GM19238 (cell line): ENCODE measurements at regions not wholly inside any gene's neighbourhood (a gene's known extent, or its start where the extent isn't known, plus 50 kb on each side); places are given as distances from the start of the nearest gene placed in this dataset.

ENCODE experiments used
- DNase-seq: peaks from one replicate; pipeline ENCODE4 v3.0.0; 2011; ENCODE audit warnings: low spot score; ENCODE audit not compliant: insufficient read length

DNA sequence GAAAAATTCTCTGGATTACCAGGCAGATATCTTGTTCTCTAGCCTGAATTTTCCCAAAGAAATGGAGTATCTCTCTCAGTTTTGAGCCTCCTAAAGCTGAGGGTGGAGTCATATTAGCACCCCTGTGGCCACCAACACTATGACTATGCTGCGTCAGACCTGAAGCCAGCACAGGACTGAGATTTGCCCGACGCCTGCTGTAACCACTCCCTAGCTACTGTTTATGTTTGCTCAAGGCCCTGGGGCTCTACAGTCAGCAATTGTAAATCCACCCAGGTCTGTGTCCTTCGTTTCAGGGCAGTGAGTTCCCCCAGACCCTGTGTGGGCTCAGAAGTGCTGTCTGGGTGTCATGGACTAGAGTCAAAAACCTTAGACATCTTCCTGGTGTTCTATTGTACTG is 61.4 kb downstream of the ZXDA start:
- no peak for DNase-seq

DNA sequence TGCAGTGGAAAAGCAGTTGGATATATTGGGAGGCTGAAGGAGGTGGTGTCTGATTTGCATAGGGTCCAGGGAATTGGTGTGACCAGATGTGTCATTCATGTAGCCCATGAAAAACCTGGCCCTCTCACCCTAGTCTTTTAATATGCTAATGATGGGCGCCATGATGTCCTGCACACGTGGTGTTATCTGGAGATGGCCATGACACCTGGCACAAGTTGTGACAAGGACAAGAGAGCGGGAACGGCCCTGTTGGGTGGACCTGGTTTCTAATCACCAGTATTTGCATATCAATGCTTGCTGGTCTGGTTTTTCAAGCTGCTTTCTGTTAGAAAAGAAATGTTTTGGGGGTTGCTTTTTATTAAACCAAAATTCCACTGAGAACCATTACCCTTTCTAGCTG is 87.4 kb downstream of the ZXDA start:
- no peak for DNase-seq

DNA sequence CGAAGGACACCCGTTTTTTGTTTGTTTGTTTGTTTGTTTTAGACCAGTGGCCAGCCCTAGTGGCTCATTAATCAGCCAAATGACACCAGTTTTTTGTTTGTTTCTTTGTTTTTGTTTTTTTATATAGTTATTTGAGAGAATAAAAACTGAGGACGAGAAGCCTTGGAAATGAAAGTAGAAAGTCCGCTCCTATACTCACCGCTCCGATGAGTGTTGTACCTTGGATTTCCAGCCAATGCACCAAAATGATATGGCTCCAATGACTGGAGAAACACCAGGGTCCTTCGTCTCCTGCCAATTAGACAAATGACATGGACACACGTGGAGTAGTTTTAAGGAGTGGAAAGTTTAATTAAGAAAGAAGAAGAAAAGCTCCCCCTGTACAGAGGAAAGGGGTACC is 87.9 kb downstream of the ZXDA start:
- no peak for DNase-seq

DNA sequence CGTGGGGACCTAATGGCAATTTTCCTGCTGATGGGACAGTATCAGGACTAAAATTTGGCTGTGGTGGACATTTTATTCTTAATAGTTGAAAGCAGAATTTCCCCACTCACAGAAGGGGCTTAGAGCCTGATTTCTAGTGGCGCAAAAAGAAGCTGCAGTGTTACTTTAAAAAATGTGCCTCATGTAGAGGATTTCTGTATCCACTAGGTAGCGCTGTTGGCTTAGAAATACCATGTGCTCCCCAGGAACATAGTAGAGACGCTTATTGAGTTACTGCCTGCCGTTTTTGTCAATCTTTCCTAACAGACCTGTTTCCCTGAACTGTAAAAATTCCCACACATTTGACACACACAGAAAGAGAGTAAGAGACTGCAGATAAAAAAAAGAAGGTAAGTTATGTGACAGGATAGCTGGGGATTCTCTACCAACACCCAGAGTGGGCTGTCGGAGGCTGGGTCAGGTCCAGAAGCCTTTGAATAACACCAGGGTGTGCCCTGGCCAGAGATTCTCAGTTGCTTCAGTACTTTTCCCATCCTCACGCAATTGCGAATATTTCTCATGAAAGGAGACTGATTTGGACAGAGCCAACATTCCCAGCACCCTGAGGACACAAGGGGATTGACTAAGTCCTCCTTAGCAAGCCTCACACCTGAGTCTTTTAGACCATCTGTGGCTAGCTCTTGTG is 88.4 kb downstream of the ZXDA start:
- peak; percentile 3 for DNase-seq

DNA sequence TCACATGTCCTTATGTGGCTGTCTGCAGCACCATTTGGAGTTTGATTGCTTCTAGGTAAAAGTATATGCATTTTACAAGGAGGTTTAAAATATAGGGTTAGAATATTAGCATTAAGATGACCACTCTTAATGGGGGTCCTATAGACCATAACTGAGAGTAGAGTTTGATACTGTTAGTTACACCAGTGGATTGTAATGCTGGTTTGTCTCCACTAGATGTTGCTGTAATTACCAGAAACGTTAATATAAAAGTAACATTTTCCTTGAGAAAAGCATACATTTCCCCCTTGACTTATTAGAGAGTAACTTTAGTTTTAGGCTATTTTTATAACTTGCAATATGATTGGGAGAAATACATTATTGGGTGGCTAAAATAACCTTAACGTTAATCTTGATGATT is 93.0 kb downstream of the ZXDA start:
- DNase-seq, result no peak

DNA sequence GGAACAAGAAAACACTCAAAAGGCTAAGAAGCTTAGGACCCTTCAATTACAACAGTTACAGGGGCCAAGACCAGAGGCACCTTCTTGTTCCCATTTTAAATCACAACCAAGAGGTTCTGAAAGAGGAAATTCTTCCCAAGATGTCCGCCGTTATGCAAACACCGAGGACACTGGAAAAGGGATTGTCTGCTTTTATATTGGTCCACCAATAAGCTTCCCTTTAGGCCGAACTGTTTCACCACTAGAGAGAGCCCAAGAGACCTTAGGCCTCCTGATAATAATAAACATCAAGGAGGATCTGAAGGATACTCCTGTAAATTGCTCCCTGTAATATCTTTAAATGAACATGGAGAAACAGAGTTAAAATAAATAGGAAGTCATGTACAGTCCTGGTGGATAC is 92.6 kb upstream of the NLRP2B start:
- no peak for DNase-seq

DNA sequence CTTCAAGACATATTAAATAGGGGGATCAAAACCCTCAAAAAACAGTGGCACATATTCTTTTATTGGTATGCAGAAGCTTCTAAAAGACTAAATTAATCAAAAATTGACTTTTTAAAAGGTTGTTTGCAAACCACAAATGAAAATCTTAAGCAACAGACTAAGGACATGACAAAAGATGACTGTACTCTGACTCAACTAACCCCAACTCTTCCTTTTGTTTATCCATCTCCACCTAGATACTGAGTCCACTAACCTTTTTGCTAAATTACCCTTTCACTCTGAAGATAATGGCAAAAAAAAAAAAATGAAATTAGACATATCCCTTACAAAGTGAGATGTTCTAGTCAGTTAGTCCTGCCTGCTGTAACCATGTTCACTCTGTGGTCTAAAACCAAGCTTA is 91.6 kb upstream of the NLRP2B start:
- DNase-seq, result no peak

DNA sequence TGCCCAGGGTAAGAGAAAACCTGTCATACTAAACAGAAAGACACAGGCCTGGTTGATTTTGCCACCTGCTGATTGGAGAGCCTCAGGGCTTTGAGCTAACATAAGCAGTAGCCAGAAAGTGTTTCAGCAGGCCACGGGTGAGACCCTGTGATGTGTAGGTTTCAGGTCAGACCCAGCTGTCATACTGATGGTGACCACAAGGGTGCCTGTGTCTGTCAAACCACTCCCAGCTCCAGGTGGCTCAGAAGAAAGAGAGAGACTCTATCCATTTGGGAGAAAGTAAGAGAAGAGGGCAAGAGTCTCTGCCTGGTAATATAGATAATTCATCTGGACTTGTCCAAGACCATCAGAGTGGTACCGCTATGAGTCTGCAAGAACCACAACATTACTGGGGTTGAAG is 72.8 kb upstream of the NLRP2B start:
- no peak for DNase-seq

DNA sequence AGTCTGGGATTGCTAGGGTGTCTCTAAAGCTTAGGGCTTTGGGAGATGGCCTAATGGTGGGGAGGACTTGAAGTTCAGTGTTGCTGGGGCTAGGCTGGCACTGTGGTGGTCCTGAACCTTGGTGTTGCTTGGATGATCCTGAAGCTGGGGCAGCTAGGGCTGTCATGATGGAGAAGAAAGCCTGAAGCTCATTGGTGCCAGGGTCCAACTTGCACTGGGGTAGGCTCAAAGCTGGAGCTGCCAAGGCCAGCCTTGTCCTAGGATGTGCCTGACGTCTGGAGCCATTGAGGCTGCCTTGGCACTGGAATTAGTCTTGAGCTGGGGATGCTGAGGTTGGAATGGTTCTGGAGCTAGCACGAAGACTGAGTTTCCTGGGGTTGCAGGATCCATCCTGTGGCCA is 61.0 kb upstream of the NLRP2B start:
- DNase-seq, result no peak

DNA sequence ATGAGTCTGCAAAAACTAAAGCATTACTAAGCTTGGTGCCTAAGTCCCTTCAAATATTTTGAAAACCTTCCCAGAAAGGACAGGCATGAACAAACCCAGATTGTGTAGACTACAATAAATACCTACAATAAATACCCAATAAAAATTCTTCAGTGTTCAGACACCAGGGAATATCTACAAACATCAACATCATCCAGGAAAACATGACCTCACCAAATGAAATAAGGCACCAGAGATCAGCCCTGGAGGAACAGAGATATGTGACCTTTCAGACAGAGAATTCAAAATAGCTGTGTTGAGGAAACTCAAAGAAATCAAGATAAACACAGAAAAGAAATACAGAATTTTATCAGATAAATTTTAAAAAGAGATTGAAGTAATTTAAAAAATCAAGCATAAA is 57.8 kb upstream of the NLRP2B start:
- no peak for DNase-seq
